CD14-positive monocyte (primary cell): ENCODE measurements at regions not wholly inside any gene's neighbourhood (a gene's known extent, or its start where the extent isn't known, plus 50 kb on each side); places are given as distances from the start of the nearest gene placed in this dataset.

Source experiments
- DNase-seq, 3 donors: peaks; one replicate each; pipeline ENCODE4 v3.0.0-alpha.2; 2011 to 2022
- H2AFZ ChIP-seq: 2 replicates; pipeline ENCODE4 v1.6.0; 2012; ENCODE audit warnings: mild to moderate bottlenecking, low read depth, low read length, inconsistent platforms; ENCODE audit not compliant: insufficient read depth, poor library complexity, severe bottlenecking
- H3K27ac ChIP-seq, 2 donors: 1 replicate in 1 of 2; 2 replicates in 1 of 2; pipeline ENCODE4 v1.5.1; 2012 to 2013; ENCODE audit warnings: low read length in 2 of 2, control low read depth in 1 of 2, inconsistent platforms in 1 of 2, low read depth in 1 of 2, mild to moderate bottlenecking in 1 of 2
- H3K27me3 ChIP-seq, 2 donors: one replicate each; pipeline versions ENCODE4 v1.6.0 to v1.6.1; 2011 to 2013; ENCODE audit warnings: low read length in 2 of 2; ENCODE audit not compliant: control insufficient read depth in 2 of 2, insufficient read depth in 2 of 2
- H3K36me3 ChIP-seq, 2 donors: replicated peaks in 1 of 2; 1 replicate in 1 of 2; 2 replicates in 1 of 2; pipeline versions ENCODE4 v1.5.1 to v1.6.1; 2012 to 2013; ENCODE audit warnings: low read length in 2 of 2, control low read depth in 1 of 2, inconsistent platforms in 1 of 2, mild to moderate bottlenecking in 1 of 2; ENCODE audit not compliant: insufficient read depth in 2 of 2, control insufficient read depth in 1 of 2
- H3K4me1 ChIP-seq, 2 donors: 1 replicate in 1 of 2; 2 replicates in 1 of 2; pipeline versions ENCODE4 v1.5.1 to v1.6.1; 2012 to 2013; ENCODE audit warnings: low read length in 2 of 2, control low read depth in 1 of 2, inconsistent platforms in 1 of 2, mild to moderate bottlenecking in 1 of 2, moderate library complexity in 1 of 2; ENCODE audit not compliant: insufficient read depth in 2 of 2, control insufficient read depth in 1 of 2
- H3K4me2 ChIP-seq: replicated peaks from 2 replicates; pipeline ENCODE3; 2012; ENCODE audit warnings: low read length, moderate library complexity, mild to moderate bottlenecking; ENCODE audit not compliant: poor library complexity, severe bottlenecking; ENCODE audit errors: extremely low read depth
- H3K4me3 ChIP-seq, 3 experiments: fragments of 200-600 bp in 1 of 3; sonication (generic) in 1 of 3; replicated peaks in 1 of 3; 1 replicate in 2 of 3; 2 replicates in 1 of 3; pipeline ENCODE4 v1.5.1; 2011 to 2013; ENCODE audit warnings: low read length in 3 of 3, mild to moderate bottlenecking in 3 of 3, control low read depth in 2 of 3, low read depth in 2 of 3, inconsistent platforms in 1 of 3, moderate library complexity in 1 of 3
- H3K79me2 ChIP-seq: 2 replicates; pipeline ENCODE4 v1.6.0; 2012; ENCODE audit warnings: mild to moderate bottlenecking, control low read depth, inconsistent platforms, low read length, moderate library complexity; ENCODE audit not compliant: insufficient read depth
- H3K9ac ChIP-seq: 2 replicates; pipeline ENCODE4 v1.6.0; 2017; ENCODE audit warnings: low read length, mild to moderate bottlenecking; ENCODE audit not compliant: insufficient read depth, poor library complexity, severe bottlenecking
- H3K9me3 ChIP-seq, 2 donors: replicated peaks in 1 of 2; 1 replicate in 1 of 2; 2 replicates in 1 of 2; pipeline versions ENCODE4 v1.5.1 to v1.6.1; 2012 to 2013; ENCODE audit warnings: low read length in 2 of 2, control low read depth in 1 of 2; ENCODE audit not compliant: control insufficient read depth in 1 of 2, insufficient read depth in 1 of 2
- H4K20me1 ChIP-seq: 2 replicates; pipeline ENCODE4 v1.6.0; 2012; ENCODE audit warnings: mild to moderate bottlenecking, low read length, control low read depth, moderate library complexity; ENCODE audit not compliant: insufficient read depth
- H3K27ac Mint-ChIP-seq, 7 donors: one replicate each; pipeline ENCODE4 v1.8.0; 2020; ENCODE audit warnings: mild to moderate bottlenecking in 7 of 7, mixed read lengths in 7 of 7, moderate library complexity in 6 of 7, inconsistent platforms in 2 of 7
- H3K27me3 Mint-ChIP-seq, 3 donors: one replicate each; pipeline ENCODE4 v1.8.0; 2021 to 2022; ENCODE audit warnings: low read depth in 3 of 3, mild to moderate bottlenecking in 3 of 3, mixed read lengths in 3 of 3, moderate library complexity in 3 of 3, inconsistent platforms in 1 of 3
- H3K36me3 Mint-ChIP-seq, 2 donors: one replicate each; pipeline ENCODE4 v1.8.0; 2020; ENCODE audit warnings: mixed read lengths in 2 of 2, inconsistent platforms in 1 of 2, mild to moderate bottlenecking in 1 of 2
- H3K4me1 Mint-ChIP-seq: one replicate; pipeline ENCODE4 v1.8.0; 2020; ENCODE audit warnings: mild to moderate bottlenecking, mixed read lengths
- H3K4me3 Mint-ChIP-seq, 2 donors: one replicate each; pipeline ENCODE4 v1.8.0; 2020; ENCODE audit warnings: mild to moderate bottlenecking in 2 of 2, mixed read lengths in 2 of 2, moderate library complexity in 1 of 2
- H3K9me3 Mint-ChIP-seq, 7 donors: one replicate each; pipeline ENCODE4 v1.8.0; 2020 to 2022; ENCODE audit warnings: mixed read lengths in 7 of 7, mild to moderate bottlenecking in 6 of 7, moderate library complexity in 6 of 7, inconsistent platforms in 2 of 7
- WGBS: methylation state at CpG from one replicate; pipeline ENCODE4 v1.1.5; 2013; ENCODE audit warnings: missing lambda C conversion rate; ENCODE audit not compliant: insufficient coverage; 5-methylcytosine and 5-hydroxymethylcytosine counted together
- intact Hi-C, 2 donors: fragments of 100-400 bp; cut with micrococcal nuclease; formaldehyde crosslinking; loops; one replicate each; pipeline versions ENCODE4 v1.15.0 to v1.15.1; 2023
- TF ChIP-seq, protein P1 (sequence below): fragments of 200-600 bp; IDR thresholded peaks from one replicate; pipeline ENCODE4 v1.8.0; 2022; ENCODE audit warnings: antibody characterized with exemption, mild to moderate bottlenecking

DNA sequence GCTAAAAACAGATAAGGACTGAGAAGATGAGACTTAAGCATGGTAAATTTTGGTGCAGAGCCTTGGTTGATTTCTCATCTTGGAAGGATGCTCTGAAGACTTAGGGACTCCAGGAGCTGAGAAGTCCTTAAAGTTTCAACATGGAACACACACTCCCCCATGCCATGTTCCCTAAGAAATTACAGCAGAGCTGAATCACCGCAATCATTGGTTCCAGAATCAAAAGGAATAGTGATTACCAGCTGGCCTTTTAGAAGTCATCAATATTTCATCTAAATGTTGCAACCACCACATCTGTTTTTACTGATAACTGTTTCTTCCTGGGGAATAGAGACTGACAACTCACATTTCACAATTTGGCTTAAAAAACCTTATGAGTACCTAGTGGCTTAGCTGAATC lies 229.3 kb downstream of the MINAR1 start:
- H3K79me2 ChIP-seq, result no peaks in the 10 kb centered on the region

DNA sequence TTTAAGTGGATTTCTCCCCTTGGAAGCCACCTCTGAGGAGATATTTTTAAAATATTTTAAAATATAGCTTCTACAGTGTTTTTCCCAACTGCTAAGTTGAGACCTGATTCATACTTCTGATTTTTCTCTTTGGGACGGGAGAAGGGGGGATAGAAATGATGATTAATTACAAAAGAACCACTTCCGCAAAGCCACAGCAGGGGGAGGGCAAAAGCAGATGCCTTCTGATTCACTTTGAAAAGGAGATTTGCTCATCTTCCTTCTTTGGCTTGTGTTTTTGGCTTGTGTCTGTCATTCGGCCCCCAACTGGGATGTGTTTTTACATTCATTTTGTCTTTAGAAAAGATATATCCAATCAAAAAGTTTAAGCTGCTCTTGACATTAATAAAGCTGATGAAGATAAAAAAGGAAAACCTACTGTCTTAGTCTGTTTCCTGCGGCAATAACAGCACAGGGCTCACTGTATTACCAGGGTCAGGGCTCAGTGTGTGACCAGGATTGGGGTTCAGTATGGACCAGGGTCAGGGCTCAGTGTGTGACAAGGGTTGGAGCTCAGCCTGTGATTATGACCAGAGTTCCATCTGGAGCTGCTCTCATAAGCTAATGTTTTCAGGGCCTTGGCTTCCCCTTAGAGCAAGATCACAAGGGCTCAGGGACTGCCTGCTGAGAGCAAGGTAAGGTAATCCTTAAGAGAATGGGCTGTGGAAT lies 223.2 kb downstream of the MTHFS start:
- no peak overlapping the region for H2AFZ ChIP-seq

More for the DNA sequence above, 229.3 kb downstream of the MINAR1 start:
- Mint-ChIP-seq H3K36me3 (no peaks in the 10 kb centered on the region), H3K27ac (no peak overlapping the region), H3K9me3 (peaks cover 0 to 11% (median 5%) of the 10 kb centered on the region in 7 donors), H3K4me3 (no peak overlapping the region), H3K4me1 (no peaks in the 10 kb centered on the region), H3K27me3 (peaks cover 4 to 7% (median 6%) of the 10 kb centered on the region in 3 donors)
- Histone ChIP-seq H3K4me3 (no peak overlapping the region), H3K27ac (no peak overlapping the region), H3K4me2 (no peak overlapping the region), H3K27me3 (no peaks in the 10 kb centered on the region), H3K9ac (no peak overlapping the region), H4K20me1 (no peaks in the 10 kb centered on the region), H2AFZ (no peak overlapping the region), H3K4me1 (no peaks in the 10 kb centered on the region), H3K36me3 (no peaks in the 10 kb centered on the region), H3K9me3 (peaks cover 0 to 4% of the 10 kb centered on the region in 2 donors)
- TF ChIP-seq, protein P1, sequence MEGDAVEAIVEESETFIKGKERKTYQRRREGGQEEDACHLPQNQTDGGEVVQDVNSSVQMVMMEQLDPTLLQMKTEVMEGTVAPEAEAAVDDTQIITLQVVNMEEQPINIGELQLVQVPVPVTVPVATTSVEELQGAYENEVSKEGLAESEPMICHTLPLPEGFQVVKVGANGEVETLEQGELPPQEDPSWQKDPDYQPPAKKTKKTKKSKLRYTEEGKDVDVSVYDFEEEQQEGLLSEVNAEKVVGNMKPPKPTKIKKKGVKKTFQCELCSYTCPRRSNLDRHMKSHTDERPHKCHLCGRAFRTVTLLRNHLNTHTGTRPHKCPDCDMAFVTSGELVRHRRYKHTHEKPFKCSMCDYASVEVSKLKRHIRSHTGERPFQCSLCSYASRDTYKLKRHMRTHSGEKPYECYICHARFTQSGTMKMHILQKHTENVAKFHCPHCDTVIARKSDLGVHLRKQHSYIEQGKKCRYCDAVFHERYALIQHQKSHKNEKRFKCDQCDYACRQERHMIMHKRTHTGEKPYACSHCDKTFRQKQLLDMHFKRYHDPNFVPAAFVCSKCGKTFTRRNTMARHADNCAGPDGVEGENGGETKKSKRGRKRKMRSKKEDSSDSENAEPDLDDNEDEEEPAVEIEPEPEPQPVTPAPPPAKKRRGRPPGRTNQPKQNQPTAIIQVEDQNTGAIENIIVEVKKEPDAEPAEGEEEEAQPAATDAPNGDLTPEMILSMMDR, result no peak
- intact Hi-C loops, result no loop called here
- 100% methylated on average over 1 of the region's 1 CpG for WGBS
- no peak for DNase-seq

More for the DNA sequence above, 223.2 kb downstream of the MTHFS start:
- no peaks in the 10 kb centered on the region for H3K36me3 ChIP-seq
- TF ChIP-seq, protein P1, result no peak
- peaks cover 0 to 5% of the 10 kb centered on the region in 2 donors for H3K27me3 ChIP-seq
- H3K4me1 ChIP-seq, result no peaks in the 10 kb centered on the region
- no peaks in the 10 kb centered on the region for H3K4me1 Mint-ChIP-seq
- no peak overlapping the region for H3K27ac ChIP-seq
- WGBS, result 0% methylated on average over 1 of the region's 4 CpGs
- no peak overlapping the region for H3K4me3 Mint-ChIP-seq
- intact Hi-C loops, result no loop called here
- H3K27me3 Mint-ChIP-seq, result peaks cover 2 to 7% (median 4%) of the 10 kb centered on the region in 3 donors
- no peak overlapping the region for H3K4me2 ChIP-seq
- H3K9me3 ChIP-seq, result no peaks in the 10 kb centered on the region
- peaks cover 0 to 4% (median 0%) of the 10 kb centered on the region in 7 donors for H3K9me3 Mint-ChIP-seq
- no peaks in the 10 kb centered on the region for H3K79me2 ChIP-seq
- no peaks in the 10 kb centered on the region for H3K36me3 Mint-ChIP-seq
- H4K20me1 ChIP-seq, result no peaks in the 10 kb centered on the region
- no peak overlapping the region for H3K9ac ChIP-seq
- H3K4me3 ChIP-seq, result no peak overlapping the region
- no peak overlapping the region for H3K27ac Mint-ChIP-seq
- DNase-seq, result peak in 1 of 3 donors; percentile 34
